WTC11 (cell line): ENCODE measurements at regions not wholly inside any gene's neighbourhood (a gene's known extent, or its start where the extent isn't known, plus 50 kb on each side); places are given as distances from the start of the nearest gene placed in this dataset.

Experiments used
- ATAC-seq: fragments of 200-7000 bp; cut with Tn5 transposase; 2 replicates; pipeline ENCODE4 v1.10.0; 2021; ENCODE audit warnings: mild to moderate bottlenecking, moderate library complexity
- CTCF ChIA-PET: fragments of 300-600 bp; sonication (Branson Sonifier 250); formaldehyde crosslinking; loops from one replicate; lab custom pipeline; 2021; ENCODE audit warnings: antibody characterized with exemption; lab: Charles Lee
- POLR2A ChIA-PET: fragments of 350-600 bp; sonication (Branson Sonifier 250); formaldehyde crosslinking; loops from one replicate; lab custom pipeline; 2021; ENCODE audit warnings: antibody characterized with exemption; lab: Charles Lee
- DNase-seq: peaks from one replicate; pipeline ENCODE4 v3.0.0; 2021; ENCODE audit warnings: low spot score
- H3K27ac Mint-ChIP-seq: 2 replicates; pipeline ENCODE4 v1.8.0; 2021; ENCODE audit warnings: mixed read lengths
- H3K27me3 Mint-ChIP-seq: 2 replicates; pipeline ENCODE4 v1.8.0; 2021; ENCODE audit warnings: low read depth, mild to moderate bottlenecking, moderate library complexity, mixed read lengths
- H3K36me3 Mint-ChIP-seq: 2 replicates; pipeline ENCODE4 v1.8.0; 2021; ENCODE audit warnings: mixed read lengths
- H3K4me1 Mint-ChIP-seq: 2 replicates; pipeline ENCODE4 v1.8.0; 2022; ENCODE audit warnings: mixed read lengths
- H3K4me3 Mint-ChIP-seq: 2 replicates; pipeline ENCODE4 v1.8.0; 2021; ENCODE audit warnings: mild to moderate bottlenecking, moderate library complexity, mixed read lengths
- H3K9me3 Mint-ChIP-seq: 2 replicates; pipeline ENCODE4 v1.8.0; 2021; ENCODE audit warnings: mixed read lengths
- ETV6 ChIP-seq: sonication (generic); formaldehyde crosslinking; IDR thresholded peaks from 2 replicates; pipeline ENCODE4 v1.8.1; 2022; ENCODE audit warnings: mild to moderate bottlenecking, missing genetic modification reagents
- HMGA2 ChIP-seq: fragments of 250-450 bp; sonication (Bioruptor Pico); IDR thresholded peaks from 2 replicates; pipeline ENCODE4 v1.4.0; 2021; ENCODE audit warnings: mild to moderate bottlenecking, moderate library complexity
- MXD4 ChIP-seq: fragments of 250-450 bp; sonication (Bioruptor Pico); IDR thresholded peaks from 2 replicates; pipeline ENCODE4 v1.8.0; 2021; ENCODE audit warnings: mild to moderate bottlenecking, moderate library complexity, borderline replicate concordance
- RORB ChIP-seq: fragments of 250-450 bp; sonication (Bioruptor Pico); IDR thresholded peaks from 2 replicates; pipeline ENCODE4 v1.9.0; 2021; ENCODE audit warnings: mild to moderate bottlenecking
- SOX15 ChIP-seq: fragments of 250-450 bp; sonication (Bioruptor Pico); IDR thresholded peaks from 2 replicates; pipeline ENCODE4 v1.9.0; 2021; ENCODE audit warnings: mild to moderate bottlenecking
- ZNF396 ChIP-seq: fragments of 250-450 bp; sonication (Bioruptor Pico); IDR thresholded peaks from 2 replicates; pipeline ENCODE4 v1.8.0; 2021; ENCODE audit warnings: mild to moderate bottlenecking, moderate library complexity, borderline replicate concordance
- ZNF423 ChIP-seq: fragments of 250-450 bp; sonication (Bioruptor Pico); IDR thresholded peaks from 2 replicates; pipeline ENCODE4 v2.1.2; 2022; ENCODE audit warnings: mild to moderate bottlenecking, moderate library complexity
- ZNF671 ChIP-seq: fragments of 250-450 bp; sonication (Bioruptor Pico); IDR thresholded peaks from 2 replicates; pipeline ENCODE4 v1.8.0; 2021; ENCODE audit warnings: mild to moderate bottlenecking
- TF ChIP-seq, protein P1 (sequence below): sonication (generic); formaldehyde crosslinking; IDR thresholded peaks from 2 replicates; pipeline ENCODE4 v1.8.0; 2023; ENCODE audit warnings: mild to moderate bottlenecking, missing genetic modification reagents
- TF ChIP-seq, protein P2 (sequence below): sonication (generic); formaldehyde crosslinking; IDR thresholded peaks from 2 replicates; pipeline ENCODE4 v1.8.1; 2023; ENCODE audit warnings: mild to moderate bottlenecking, missing genetic modification reagents
- TF ChIP-seq, protein P3 (sequence below): sonication (generic); formaldehyde crosslinking; IDR thresholded peaks from 2 replicates; pipeline ENCODE4 v1.8.0; 2023; ENCODE audit warnings: missing genetic modification reagents
- TF ChIP-seq, protein P4 (sequence below): sonication (generic); formaldehyde crosslinking; conservative IDR thresholded peaks from 2 replicates; pipeline ENCODE4 v1.8.1; 2023; ENCODE audit warnings: mild to moderate bottlenecking, low read depth, missing genetic modification reagents, moderate library complexity
- TF ChIP-seq, protein P5 (sequence below): sonication (generic); formaldehyde crosslinking; IDR thresholded peaks from 2 replicates; pipeline ENCODE4 v1.8.1; 2023; ENCODE audit warnings: mild to moderate bottlenecking, missing genetic modification reagents, moderate library complexity
- TF ChIP-seq, protein P6 (sequence below): fragments of 250-450 bp; sonication (Bioruptor Pico); IDR thresholded peaks from 2 replicates; pipeline ENCODE4 v2.1.2; 2022; ENCODE audit warnings: mild to moderate bottlenecking, moderate library complexity
- TF ChIP-seq, protein P7 (sequence below): sonication (generic); formaldehyde crosslinking; IDR thresholded peaks from 2 replicates; pipeline ENCODE4 v1.8.1; 2022; ENCODE audit warnings: mild to moderate bottlenecking, missing genetic modification reagents, moderate library complexity, borderline replicate concordance
- TF ChIP-seq, protein P8 (sequence below): sonication (generic); formaldehyde crosslinking; IDR thresholded peaks from 2 replicates; pipeline ENCODE4 v1.8.1; 2022; ENCODE audit warnings: low read depth, missing genetic modification reagents, borderline replicate concordance
- TF ChIP-seq, protein P9 (sequence below): sonication (generic); formaldehyde crosslinking; IDR thresholded peaks from 2 replicates; pipeline ENCODE4 v1.8.1; 2022; ENCODE audit warnings: missing genetic modification reagents, borderline replicate concordance

DNA sequence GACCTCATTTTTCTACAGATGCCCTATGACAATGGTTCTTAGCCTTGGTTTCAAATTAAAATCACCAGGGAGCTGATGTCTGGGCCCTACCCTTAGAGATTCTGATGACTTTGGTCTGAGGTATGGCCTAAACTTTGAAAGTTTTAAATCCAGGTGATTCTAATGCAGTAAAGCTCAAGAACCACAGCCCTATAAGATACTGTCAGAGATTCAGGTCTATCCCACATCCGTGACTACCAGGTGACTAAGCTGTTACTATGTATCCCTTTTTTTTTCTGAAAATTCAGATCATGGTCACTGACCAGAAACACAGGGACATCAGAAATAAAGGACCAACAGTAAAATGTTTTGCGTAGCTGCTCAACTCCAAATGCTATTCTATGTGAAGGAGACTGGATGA lies 148.8 kb upstream of the BMP4 start:
- DNase-seq, result no peak
- POLR2A ChIA-PET, result no interaction called here
- Mint-ChIP-seq H3K4me1 (peaks cover 25% of the 10 kb centered on the region), H3K36me3 (no peaks in the 10 kb centered on the region), H3K27me3 (no peaks in the 10 kb centered on the region), H3K4me3 (no peak overlapping the region), H3K9me3 (no peaks in the 10 kb centered on the region), H3K27ac (0 out of 2 replicates have a peak overlapping the region, but pooled peaks have one; percentile 49)
- CTCF ChIA-PET, result no interaction called here
- TF ChIP-seq, protein P1, sequence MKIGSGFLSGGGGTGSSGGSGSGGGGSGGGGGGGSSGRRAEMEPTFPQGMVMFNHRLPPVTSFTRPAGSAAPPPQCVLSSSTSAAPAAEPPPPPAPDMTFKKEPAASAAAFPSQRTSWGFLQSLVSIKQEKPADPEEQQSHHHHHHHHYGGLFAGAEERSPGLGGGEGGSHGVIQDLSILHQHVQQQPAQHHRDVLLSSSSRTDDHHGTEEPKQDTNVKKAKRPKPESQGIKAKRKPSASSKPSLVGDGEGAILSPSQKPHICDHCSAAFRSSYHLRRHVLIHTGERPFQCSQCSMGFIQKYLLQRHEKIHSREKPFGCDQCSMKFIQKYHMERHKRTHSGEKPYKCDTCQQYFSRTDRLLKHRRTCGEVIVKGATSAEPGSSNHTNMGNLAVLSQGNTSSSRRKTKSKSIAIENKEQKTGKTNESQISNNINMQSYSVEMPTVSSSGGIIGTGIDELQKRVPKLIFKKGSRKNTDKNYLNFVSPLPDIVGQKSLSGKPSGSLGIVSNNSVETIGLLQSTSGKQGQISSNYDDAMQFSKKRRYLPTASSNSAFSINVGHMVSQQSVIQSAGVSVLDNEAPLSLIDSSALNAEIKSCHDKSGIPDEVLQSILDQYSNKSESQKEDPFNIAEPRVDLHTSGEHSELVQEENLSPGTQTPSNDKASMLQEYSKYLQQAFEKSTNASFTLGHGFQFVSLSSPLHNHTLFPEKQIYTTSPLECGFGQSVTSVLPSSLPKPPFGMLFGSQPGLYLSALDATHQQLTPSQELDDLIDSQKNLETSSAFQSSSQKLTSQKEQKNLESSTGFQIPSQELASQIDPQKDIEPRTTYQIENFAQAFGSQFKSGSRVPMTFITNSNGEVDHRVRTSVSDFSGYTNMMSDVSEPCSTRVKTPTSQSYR, result no peak
- TF ChIP-seq, protein P2, sequence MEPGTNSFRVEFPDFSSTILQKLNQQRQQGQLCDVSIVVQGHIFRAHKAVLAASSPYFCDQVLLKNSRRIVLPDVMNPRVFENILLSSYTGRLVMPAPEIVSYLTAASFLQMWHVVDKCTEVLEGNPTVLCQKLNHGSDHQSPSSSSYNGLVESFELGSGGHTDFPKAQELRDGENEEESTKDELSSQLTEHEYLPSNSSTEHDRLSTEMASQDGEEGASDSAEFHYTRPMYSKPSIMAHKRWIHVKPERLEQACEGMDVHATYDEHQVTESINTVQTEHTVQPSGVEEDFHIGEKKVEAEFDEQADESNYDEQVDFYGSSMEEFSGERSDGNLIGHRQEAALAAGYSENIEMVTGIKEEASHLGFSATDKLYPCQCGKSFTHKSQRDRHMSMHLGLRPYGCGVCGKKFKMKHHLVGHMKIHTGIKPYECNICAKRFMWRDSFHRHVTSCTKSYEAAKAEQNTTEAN, result no peak
- TF ChIP-seq, protein P3, sequence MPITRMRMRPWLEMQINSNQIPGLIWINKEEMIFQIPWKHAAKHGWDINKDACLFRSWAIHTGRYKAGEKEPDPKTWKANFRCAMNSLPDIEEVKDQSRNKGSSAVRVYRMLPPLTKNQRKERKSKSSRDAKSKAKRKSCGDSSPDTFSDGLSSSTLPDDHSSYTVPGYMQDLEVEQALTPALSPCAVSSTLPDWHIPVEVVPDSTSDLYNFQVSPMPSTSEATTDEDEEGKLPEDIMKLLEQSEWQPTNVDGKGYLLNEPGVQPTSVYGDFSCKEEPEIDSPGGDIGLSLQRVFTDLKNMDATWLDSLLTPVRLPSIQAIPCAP, result no peak
- TF ChIP-seq MXD4 (CRISPR knock-in tag) (no peak), ZNF671 (no peak), RORB (CRISPR knock-in tag) (no peak), ETV6 (CRISPR knock-in tag) (no peak), SOX15 (CRISPR knock-in tag) (no peak), ZNF423 (CRISPR knock-in tag) (no peak)
- TF ChIP-seq, protein P4, sequence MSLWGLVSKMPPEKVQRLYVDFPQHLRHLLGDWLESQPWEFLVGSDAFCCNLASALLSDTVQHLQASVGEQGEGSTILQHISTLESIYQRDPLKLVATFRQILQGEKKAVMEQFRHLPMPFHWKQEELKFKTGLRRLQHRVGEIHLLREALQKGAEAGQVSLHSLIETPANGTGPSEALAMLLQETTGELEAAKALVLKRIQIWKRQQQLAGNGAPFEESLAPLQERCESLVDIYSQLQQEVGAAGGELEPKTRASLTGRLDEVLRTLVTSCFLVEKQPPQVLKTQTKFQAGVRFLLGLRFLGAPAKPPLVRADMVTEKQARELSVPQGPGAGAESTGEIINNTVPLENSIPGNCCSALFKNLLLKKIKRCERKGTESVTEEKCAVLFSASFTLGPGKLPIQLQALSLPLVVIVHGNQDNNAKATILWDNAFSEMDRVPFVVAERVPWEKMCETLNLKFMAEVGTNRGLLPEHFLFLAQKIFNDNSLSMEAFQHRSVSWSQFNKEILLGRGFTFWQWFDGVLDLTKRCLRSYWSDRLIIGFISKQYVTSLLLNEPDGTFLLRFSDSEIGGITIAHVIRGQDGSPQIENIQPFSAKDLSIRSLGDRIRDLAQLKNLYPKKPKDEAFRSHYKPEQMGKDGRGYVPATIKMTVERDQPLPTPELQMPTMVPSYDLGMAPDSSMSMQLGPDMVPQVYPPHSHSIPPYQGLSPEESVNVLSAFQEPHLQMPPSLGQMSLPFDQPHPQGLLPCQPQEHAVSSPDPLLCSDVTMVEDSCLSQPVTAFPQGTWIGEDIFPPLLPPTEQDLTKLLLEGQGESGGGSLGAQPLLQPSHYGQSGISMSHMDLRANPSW (CRISPR knock-in tag), result no peak
- TF ChIP-seq, protein P5, sequence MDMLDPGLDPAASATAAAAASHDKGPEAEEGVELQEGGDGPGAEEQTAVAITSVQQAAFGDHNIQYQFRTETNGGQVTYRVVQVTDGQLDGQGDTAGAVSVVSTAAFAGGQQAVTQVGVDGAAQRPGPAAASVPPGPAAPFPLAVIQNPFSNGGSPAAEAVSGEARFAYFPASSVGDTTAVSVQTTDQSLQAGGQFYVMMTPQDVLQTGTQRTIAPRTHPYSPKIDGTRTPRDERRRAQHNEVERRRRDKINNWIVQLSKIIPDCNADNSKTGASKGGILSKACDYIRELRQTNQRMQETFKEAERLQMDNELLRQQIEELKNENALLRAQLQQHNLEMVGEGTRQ, result no peak
- TF ChIP-seq, protein P6, sequence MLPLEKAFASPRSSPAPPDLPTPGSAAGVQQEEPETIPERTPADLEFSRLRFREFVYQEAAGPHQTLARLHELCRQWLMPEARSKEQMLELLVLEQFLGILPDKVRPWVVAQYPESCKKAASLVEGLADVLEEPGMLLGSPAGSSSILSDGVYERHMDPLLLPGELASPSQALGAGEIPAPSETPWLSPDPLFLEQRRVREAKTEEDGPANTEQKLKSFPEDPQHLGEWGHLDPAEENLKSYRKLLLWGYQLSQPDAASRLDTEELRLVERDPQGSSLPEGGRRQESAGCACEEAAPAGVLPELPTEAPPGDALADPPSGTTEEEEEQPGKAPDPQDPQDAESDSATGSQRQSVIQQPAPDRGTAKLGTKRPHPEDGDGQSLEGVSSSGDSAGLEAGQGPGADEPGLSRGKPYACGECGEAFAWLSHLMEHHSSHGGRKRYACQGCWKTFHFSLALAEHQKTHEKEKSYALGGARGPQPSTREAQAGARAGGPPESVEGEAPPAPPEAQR (CRISPR knock-in tag), result no peak
- peak; percentile 34 for ATAC-seq

DNA sequence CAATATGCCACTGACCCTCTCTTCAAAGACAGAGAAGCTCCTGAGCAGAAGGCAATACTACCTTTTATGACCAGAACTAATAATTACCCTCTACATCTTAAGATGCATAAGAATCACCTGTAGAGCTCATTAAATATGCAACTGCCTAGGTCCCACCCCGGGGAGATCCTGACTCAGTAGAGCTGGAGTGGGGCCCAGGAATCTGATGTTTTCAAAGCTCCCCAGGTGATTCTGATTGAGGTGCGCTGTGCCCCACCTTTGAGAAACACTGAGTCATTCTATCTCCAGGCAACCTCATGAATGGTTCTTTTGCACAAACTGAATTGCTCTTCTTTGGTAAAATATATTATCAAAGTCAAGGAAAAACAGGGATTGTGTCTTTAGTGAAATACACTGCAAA lies 149.3 kb upstream of the BMP4 start:
- CTCF ChIA-PET, result no interaction called here
- H3K27me3 Mint-ChIP-seq, result no peaks in the 10 kb centered on the region
- H3K4me3 Mint-ChIP-seq, result no peak overlapping the region
- no peak for TF ChIP-seq ZNF396
- TF ChIP-seq, protein P7, sequence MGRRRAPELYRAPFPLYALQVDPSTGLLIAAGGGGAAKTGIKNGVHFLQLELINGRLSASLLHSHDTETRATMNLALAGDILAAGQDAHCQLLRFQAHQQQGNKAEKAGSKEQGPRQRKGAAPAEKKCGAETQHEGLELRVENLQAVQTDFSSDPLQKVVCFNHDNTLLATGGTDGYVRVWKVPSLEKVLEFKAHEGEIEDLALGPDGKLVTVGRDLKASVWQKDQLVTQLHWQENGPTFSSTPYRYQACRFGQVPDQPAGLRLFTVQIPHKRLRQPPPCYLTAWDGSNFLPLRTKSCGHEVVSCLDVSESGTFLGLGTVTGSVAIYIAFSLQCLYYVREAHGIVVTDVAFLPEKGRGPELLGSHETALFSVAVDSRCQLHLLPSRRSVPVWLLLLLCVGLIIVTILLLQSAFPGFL (CRISPR knock-in tag), result no peak
- TF ChIP-seq, protein P6 (CRISPR knock-in tag), result no peak
- no peak for TF ChIP-seq MXD4 (CRISPR knock-in tag)
- TF ChIP-seq, protein P8, sequence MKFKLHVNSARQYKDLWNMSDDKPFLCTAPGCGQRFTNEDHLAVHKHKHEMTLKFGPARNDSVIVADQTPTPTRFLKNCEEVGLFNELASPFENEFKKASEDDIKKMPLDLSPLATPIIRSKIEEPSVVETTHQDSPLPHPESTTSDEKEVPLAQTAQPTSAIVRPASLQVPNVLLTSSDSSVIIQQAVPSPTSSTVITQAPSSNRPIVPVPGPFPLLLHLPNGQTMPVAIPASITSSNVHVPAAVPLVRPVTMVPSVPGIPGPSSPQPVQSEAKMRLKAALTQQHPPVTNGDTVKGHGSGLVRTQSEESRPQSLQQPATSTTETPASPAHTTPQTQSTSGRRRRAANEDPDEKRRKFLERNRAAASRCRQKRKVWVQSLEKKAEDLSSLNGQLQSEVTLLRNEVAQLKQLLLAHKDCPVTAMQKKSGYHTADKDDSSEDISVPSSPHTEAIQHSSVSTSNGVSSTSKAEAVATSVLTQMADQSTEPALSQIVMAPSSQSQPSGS (CRISPR knock-in tag), result no peak
- TF ChIP-seq, protein P9, sequence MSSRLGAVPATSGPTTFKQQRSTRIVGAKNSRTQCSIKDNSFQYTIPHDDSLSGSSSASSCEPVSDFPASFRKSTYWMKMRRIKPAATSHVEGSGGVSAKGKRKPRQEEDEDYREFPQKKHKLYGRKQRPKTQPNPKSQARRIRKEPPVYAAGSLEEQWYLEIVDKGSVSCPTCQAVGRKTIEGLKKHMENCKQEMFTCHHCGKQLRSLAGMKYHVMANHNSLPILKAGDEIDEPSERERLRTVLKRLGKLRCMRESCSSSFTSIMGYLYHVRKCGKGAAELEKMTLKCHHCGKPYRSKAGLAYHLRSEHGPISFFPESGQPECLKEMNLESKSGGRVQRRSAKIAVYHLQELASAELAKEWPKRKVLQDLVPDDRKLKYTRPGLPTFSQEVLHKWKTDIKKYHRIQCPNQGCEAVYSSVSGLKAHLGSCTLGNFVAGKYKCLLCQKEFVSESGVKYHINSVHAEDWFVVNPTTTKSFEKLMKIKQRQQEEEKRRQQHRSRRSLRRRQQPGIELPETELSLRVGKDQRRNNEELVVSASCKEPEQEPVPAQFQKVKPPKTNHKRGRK, result no peak
- no peak for TF ChIP-seq HMGA2 (CRISPR knock-in tag)
- no peak overlapping the region for H3K27ac Mint-ChIP-seq
- ATAC-seq (no peak), DNase-seq (no peak)
- POLR2A ChIA-PET, result no interaction called here
- no peaks in the 10 kb centered on the region for H3K36me3 Mint-ChIP-seq
- H3K9me3 Mint-ChIP-seq, result no peaks in the 10 kb centered on the region
- peaks cover 25% of the 10 kb centered on the region for H3K4me1 Mint-ChIP-seq
